ENCODE measurements at regions not wholly inside any gene's neighbourhood (a gene's known extent, or its start where the extent isn't known, plus 50 kb on each side); places are given as distances from the start of the nearest gene placed in this dataset.

GRCh38 chr4:123232439-123232838 is 164.2 kb upstream of the SPRY1 start:
- Histone ChIP-seq H3K4me3 (no peak overlapping the region), H3K27ac (no peak overlapping the region), H3K36me3 (replicated peaks in 1 of 2) (no peaks in the 10 kb centered on the region), H3K9me3 (replicated peaks in 1 of 3) (no peaks in the 10 kb centered on the region), H3K27me3 (no peaks in the 10 kb centered on the region), H3K4me1 (replicated peaks in 1 of 2) (peaks cover 0 to 8% of the 10 kb centered on the region in 2 donors)
- TF ChIP-seq POLR2A (IDR thresholded peaks at IDR 0.05) (no peak), CTCF (IDR thresholded peaks at IDR 0.05) (no peak)
- intact Hi-C loops (cut with DNase I), result no loop called here
- DNase-seq, result no peak
- 45 to 71% (median 55%) methylated on average over 3 of the region's 3 CpGs for WGBS, 4 donors

- Histone ChIP-seq H3K4me1 (replicated peaks in 1 of 2) (peaks cover 0 to 8% of the 10 kb centered on the region in 2 donors), H3K27ac (no peak overlapping the region), H3K27me3 (no peaks in the 10 kb centered on the region), H3K36me3 (replicated peaks in 1 of 2) (no peaks in the 10 kb centered on the region), H3K4me3 (no peak overlapping the region), H3K9me3 (replicated peaks in 1 of 3) (no peaks in the 10 kb centered on the region)
- DNase-seq, result no peak
- 63 to 67% (median 66%) methylated on average over 4 of the region's 4 CpGs for WGBS, 4 donors
- no peak for TF ChIP-seq CTCF (IDR thresholded peaks at IDR 0.05)
- no peak for TF ChIP-seq POLR2A (IDR thresholded peaks at IDR 0.05)
- intact Hi-C loops (cut with DNase I), result no loop called here
Measured at GRCh38 chr4:123233136-123233768, 163.3 kb upstream of the SPRY1 start.

- no peaks in the 10 kb centered on the region for H3K9me3 ChIP-seq (replicated peaks in 1 of 3)
- DNase-seq, result no peak
- H3K36me3 ChIP-seq (replicated peaks in 1 of 2), result no peaks in the 10 kb centered on the region
- H3K27ac ChIP-seq, result no peak overlapping the region
- H3K27me3 ChIP-seq, result no peaks in the 10 kb centered on the region
- intact Hi-C loops (cut with DNase I), result no loop called here
- TF ChIP-seq CTCF (IDR thresholded peaks at IDR 0.05) (no peak), POLR2A (IDR thresholded peaks at IDR 0.05) (no peak)
- peaks cover 0 to 8% of the 10 kb centered on the region in 2 donors for H3K4me1 ChIP-seq (replicated peaks in 1 of 2)
- no peak overlapping the region for H3K4me3 ChIP-seq
Measured at GRCh38 chr4:123234955-123235354, 161.6 kb upstream of the SPRY1 start.

GRCh38 chr4:123235431-123235830 is 161.2 kb upstream of the SPRY1 start:
- H3K9me3 ChIP-seq (replicated peaks in 1 of 3), result no peaks in the 10 kb centered on the region
- WGBS, 4 donors, result 83 to 89% (median 86%) methylated on average over 2 of the region's 2 CpGs
- intact Hi-C loops (cut with DNase I), result no loop called here
- H3K36me3 ChIP-seq (replicated peaks in 1 of 2), result no peaks in the 10 kb centered on the region
- H3K4me1 ChIP-seq (replicated peaks in 1 of 2), result peaks cover 0 to 8% of the 10 kb centered on the region in 2 donors
- no peak overlapping the region for H3K4me3 ChIP-seq
- no peak overlapping the region for H3K27ac ChIP-seq
- TF ChIP-seq POLR2A (IDR thresholded peaks at IDR 0.05), result no peak
- no peak for TF ChIP-seq CTCF (IDR thresholded peaks at IDR 0.05)
- H3K27me3 ChIP-seq, result no peaks in the 10 kb centered on the region
- DNase-seq, result no peak

All from adrenal gland (tissue), 9 donors.